Activated B cell treated with CpG ODN at 0.5 μM for 24 hours (primary cell): ENCODE measurements at regions not wholly inside any gene's neighbourhood (a gene's known extent, or its start where the extent isn't known, plus 50 kb on each side); places are given as distances from the start of the nearest gene placed in this dataset.

Source experiments
- ATAC-seq: fragments of 200-7000 bp; cut with Tn5 transposase; one replicate; pipeline ENCODE4 v1.10.0; 2021; ENCODE audit warnings: low read depth, mild to moderate bottlenecking, moderate library complexity
- CTCF ChIA-PET: fragments of 350-600 bp; sonication (Branson Sonifier 250); formaldehyde crosslinking; loops from one replicate; lab custom pipeline; 2021; ENCODE audit warnings: antibody characterized with exemption; lab: Charles Lee
- POLR2A ChIA-PET: fragments of 350-600 bp; sonication (Branson Sonifier 250); formaldehyde crosslinking; loops from one replicate; lab custom pipeline; 2021; ENCODE audit warnings: antibody characterized with exemption; lab: Charles Lee
- DNase-seq: peaks from one replicate; pipeline ENCODE4 v3.0.0; 2022
- H3K27ac Mint-ChIP-seq: one replicate; pipeline ENCODE4 v1.8.0; 2020; ENCODE audit warnings: mixed read lengths
- H3K27me3 Mint-ChIP-seq: one replicate; pipeline ENCODE4 v1.8.0; 2021; ENCODE audit warnings: mixed read lengths
- H3K36me3 Mint-ChIP-seq: one replicate; pipeline ENCODE4 v1.8.0; 2021; ENCODE audit warnings: low read depth, mixed read lengths
- H3K4me1 Mint-ChIP-seq: one replicate; pipeline ENCODE4 v1.8.0; 2021; ENCODE audit warnings: mixed read lengths
- H3K4me3 Mint-ChIP-seq: one replicate; pipeline ENCODE4 v1.8.0; 2020; ENCODE audit warnings: mild to moderate bottlenecking, mixed read lengths
- H3K9me3 Mint-ChIP-seq: one replicate; pipeline ENCODE4 v1.8.0; 2020; ENCODE audit warnings: mixed read lengths
- CTCF ChIP-seq: fragments of 200-600 bp; IDR thresholded peaks from one replicate; pipeline ENCODE4 v1.8.0; 2022; ENCODE audit warnings: antibody characterized with exemption, mild to moderate bottlenecking
- intact Hi-C: fragments of 100-400 bp; cut with micrococcal nuclease; formaldehyde crosslinking; loops from one replicate; pipeline ENCODE4 v1.15.1; 2024

GRCh38 chr2:136250131-136250530, 132.2 kb upstream of the CXCR4 start:
- no peak for DNase-seq
- Mint-ChIP-seq H3K27ac (no peak overlapping the region), H3K4me1 (peaks cover 73% of the 10 kb centered on the region), H3K27me3 (no peaks in the 10 kb centered on the region), H3K9me3 (no peaks in the 10 kb centered on the region), H3K36me3 (no peaks in the 10 kb centered on the region), H3K4me3 (no peak overlapping the region)
- ATAC-seq, result no peak
- no peak for TF ChIP-seq CTCF
- ChIA-PET CTCF (interaction anchor here (0.7 kb wide), 1 partner anchor 261 kb away, joined by 3 read pairs; no protein-coding TSS in a partner anchor), POLR2A (interaction anchor here (1.0 to 1.8 kb wide), 2 partner anchors 9 to 10 kb away, joined by 5 to 6 read pairs; no protein-coding TSS in a partner anchor)
- intact Hi-C loops, result no loop called here

- no peaks in the 10 kb centered on the region for H3K9me3 Mint-ChIP-seq
- H3K27me3 Mint-ChIP-seq, result no peaks in the 10 kb centered on the region
- ATAC-seq (no peak), DNase-seq (no peak)
- POLR2A ChIA-PET, result interaction anchor here (7.9 kb wide), 1 partner anchor 42 kb away, joined by 52 read pairs; no protein-coding TSS in a partner anchor
- no peak overlapping the region for H3K4me3 Mint-ChIP-seq
- peak overlapping the region; percentile 14 for H3K27ac Mint-ChIP-seq
- H3K4me1 Mint-ChIP-seq, result peaks cover 66% of the 10 kb centered on the region
- CTCF ChIA-PET, result no interaction called here
- no peak for TF ChIP-seq CTCF
- intact Hi-C loops, result no loop called here
- no peaks in the 10 kb centered on the region for H3K36me3 Mint-ChIP-seq
Observed at GRCh38 chr2:136248907-136249306, 131.0 kb upstream of the CXCR4 start.

GRCh38 chr2:136248242-136248641, 130.3 kb upstream of the CXCR4 start:
- TF ChIP-seq CTCF, result no peak
- ChIA-PET POLR2A (interaction anchor here (1.8 to 7.9 kb wide), 3 partner anchors 9 to 134 kb away, joined by 9 to 52 read pairs (median 28); no protein-coding TSS in a partner anchor), CTCF (no interaction called here)
- intact Hi-C loops, result no loop called here
- H3K27me3 Mint-ChIP-seq, result no peaks in the 10 kb centered on the region
- no peak for ATAC-seq
- H3K4me1 Mint-ChIP-seq, result peaks cover 65% of the 10 kb centered on the region
- H3K4me3 Mint-ChIP-seq, result no peak overlapping the region
- no peaks in the 10 kb centered on the region for H3K36me3 Mint-ChIP-seq
- H3K27ac Mint-ChIP-seq, result no peak overlapping the region
- no peaks in the 10 kb centered on the region for H3K9me3 Mint-ChIP-seq
- DNase-seq, result no peak

GRCh38 chr2:136247204-136247950, 129.4 kb upstream of the CXCR4 start:
- POLR2A ChIA-PET, result interaction anchor here (0.6 to 7.9 kb wide), 12 partner anchors 8 to 136 kb away, joined by 3 to 57 read pairs (median 9); partner anchors contain the start of gene CXCR4
- CTCF ChIA-PET, result interaction anchor here (0.6 kb wide), 2 partner anchors 28 to 1791 kb away, joined by 3 read pairs; no protein-coding TSS in a partner anchor
- no peak for TF ChIP-seq CTCF
- intact Hi-C loops, result no loop called here
- ATAC-seq, result no peak
- Mint-ChIP-seq H3K9me3 (no peaks in the 10 kb centered on the region), H3K36me3 (no peaks in the 10 kb centered on the region), H3K27ac (peak overlapping the region; percentile 56), H3K4me3 (no peak overlapping the region), H3K27me3 (no peaks in the 10 kb centered on the region), H3K4me1 (peaks cover 66% of the 10 kb centered on the region)
- DNase-seq, result no peak

- peak overlapping the region; percentile 76 for H3K27ac Mint-ChIP-seq
- peak overlapping the region; percentile 35 for H3K4me3 Mint-ChIP-seq
- POLR2A ChIA-PET, result interaction anchor here (0.6 to 7.9 kb wide), 20 partner anchors 9 to 187 kb away, joined by 3 to 57 read pairs (median 4); partner anchors contain the start of gene CXCR4
Observed at GRCh38 chr2:136246086-136246669, 128.2 kb upstream of the CXCR4 start.

More at GRCh38 chr2:136246086-136246669, 128.2 kb upstream of the CXCR4 start:
- no peak for DNase-seq
- Mint-ChIP-seq H3K9me3 (no peaks in the 10 kb centered on the region), H3K4me1 (peaks cover 65% of the 10 kb centered on the region), H3K27me3 (no peaks in the 10 kb centered on the region), H3K36me3 (no peaks in the 10 kb centered on the region)
- ATAC-seq, result peak; percentile 86
- CTCF ChIA-PET, result interaction anchor here (0.9 to 1.0 kb wide), 2 partner anchors 9 to 36 kb away, joined by 3 to 4 read pairs; no protein-coding TSS in a partner anchor
- intact Hi-C loops, result loop anchor here (1.0 kb wide), 1 partner anchor 9 kb away; no protein-coding TSS in a partner anchor
- no peak for TF ChIP-seq CTCF
